ENCODE measurements at regions not wholly inside any gene's neighbourhood (a gene's known extent, or its start where the extent isn't known, plus 50 kb on each side); places are given as distances from the start of the nearest gene placed in this dataset.

- H3K4me1 ChIP-seq (ENCODE audit: control insufficient read depth in 1 of 2, insufficient read depth in 2 of 2, low read length in 2 of 2), result no peaks in the 10 kb centered on the region
- peak overlapping the region; percentile 9 for H3K27ac ChIP-seq (ENCODE audit: low read length)
- H3K36me3 ChIP-seq (ENCODE audit: control insufficient read depth in 1 of 2, insufficient read depth in 2 of 2, low read length in 2 of 2), result no peaks in the 10 kb centered on the region
- no peaks in the 10 kb centered on the region for H3K9me3 ChIP-seq (ENCODE audit: control insufficient read depth in 1 of 2, low read length in 2 of 2)
- no peaks in the 10 kb centered on the region for H3K27me3 ChIP-seq (ENCODE audit: low read depth, low read length)
- H3K4me3 ChIP-seq (ENCODE audit: low read depth in 1 of 2, low read length in 2 of 2), result no peak overlapping the region
These were observed 203.7 kb downstream of the SPTSSA start for GRCh38 chr14:34258318-34258717.

GRCh38 chr14:34257505-34257904, 204.5 kb downstream of the SPTSSA start:
- Histone ChIP-seq H3K9me3 (ENCODE audit: control insufficient read depth in 1 of 2, low read length in 2 of 2) (no peaks in the 10 kb centered on the region), H3K4me1 (ENCODE audit: control insufficient read depth in 1 of 2, insufficient read depth in 2 of 2, low read length in 2 of 2) (no peaks in the 10 kb centered on the region), H3K27me3 (ENCODE audit: low read depth, low read length) (no peaks in the 10 kb centered on the region), H3K36me3 (ENCODE audit: control insufficient read depth in 1 of 2, insufficient read depth in 2 of 2, low read length in 2 of 2) (no peaks in the 10 kb centered on the region), H3K4me3 (ENCODE audit: low read depth in 1 of 2, low read length in 2 of 2) (no peak overlapping the region), H3K27ac (ENCODE audit: low read length) (no peak overlapping the region)

- Histone ChIP-seq H3K4me1 (ENCODE audit: control insufficient read depth in 1 of 2, insufficient read depth in 2 of 2, low read length in 2 of 2) (no peaks in the 10 kb centered on the region), H3K4me3 (ENCODE audit: low read depth in 1 of 2, low read length in 2 of 2) (no peak overlapping the region), H3K27ac (ENCODE audit: low read length) (no peak overlapping the region), H3K9me3 (ENCODE audit: control insufficient read depth in 1 of 2, low read length in 2 of 2) (no peaks in the 10 kb centered on the region), H3K27me3 (ENCODE audit: low read depth, low read length) (no peaks in the 10 kb centered on the region), H3K36me3 (ENCODE audit: control insufficient read depth in 1 of 2, insufficient read depth in 2 of 2, low read length in 2 of 2) (no peaks in the 10 kb centered on the region)
These were observed 205.8 kb downstream of the SPTSSA start for GRCh38 chr14:34256223-34256622.

GRCh38 chr14:34254571-34254970, 207.5 kb downstream of the SPTSSA start:
- H3K4me1 ChIP-seq (ENCODE audit: control insufficient read depth in 1 of 2, insufficient read depth in 2 of 2, low read length in 2 of 2), result no peaks in the 10 kb centered on the region
- no peaks in the 10 kb centered on the region for H3K27me3 ChIP-seq (ENCODE audit: low read depth, low read length)
- H3K9me3 ChIP-seq (ENCODE audit: control insufficient read depth in 1 of 2, low read length in 2 of 2), result no peaks in the 10 kb centered on the region
- no peaks in the 10 kb centered on the region for H3K36me3 ChIP-seq (ENCODE audit: control insufficient read depth in 1 of 2, insufficient read depth in 2 of 2, low read length in 2 of 2)
- H3K27ac ChIP-seq (ENCODE audit: low read length), result no peak overlapping the region
- no peak overlapping the region for H3K4me3 ChIP-seq (ENCODE audit: low read depth in 1 of 2, low read length in 2 of 2)

- Histone ChIP-seq H3K9me3 (ENCODE audit: control insufficient read depth in 1 of 2, low read length in 2 of 2) (no peaks in the 10 kb centered on the region), H3K4me1 (ENCODE audit: control insufficient read depth in 1 of 2, insufficient read depth in 2 of 2, low read length in 2 of 2) (no peaks in the 10 kb centered on the region), H3K4me3 (ENCODE audit: low read depth in 1 of 2, low read length in 2 of 2) (no peak overlapping the region), H3K27ac (ENCODE audit: low read length) (no peak overlapping the region), H3K36me3 (ENCODE audit: control insufficient read depth in 1 of 2, insufficient read depth in 2 of 2, low read length in 2 of 2) (no peaks in the 10 kb centered on the region), H3K27me3 (ENCODE audit: low read depth, low read length) (no peaks in the 10 kb centered on the region)
These were observed 208.0 kb downstream of the SPTSSA start for GRCh38 chr14:34254031-34254430.

- Histone ChIP-seq H3K27ac (ENCODE audit: low read length) (no peak overlapping the region), H3K36me3 (ENCODE audit: control insufficient read depth in 1 of 2, insufficient read depth in 2 of 2, low read length in 2 of 2) (no peaks in the 10 kb centered on the region), H3K4me1 (ENCODE audit: control insufficient read depth in 1 of 2, insufficient read depth in 2 of 2, low read length in 2 of 2) (no peaks in the 10 kb centered on the region), H3K9me3 (ENCODE audit: control insufficient read depth in 1 of 2, low read length in 2 of 2) (no peaks in the 10 kb centered on the region), H3K27me3 (ENCODE audit: low read depth, low read length) (no peaks in the 10 kb centered on the region), H3K4me3 (ENCODE audit: low read depth in 1 of 2, low read length in 2 of 2) (no peak overlapping the region)
These were observed 209.8 kb downstream of the SPTSSA start for GRCh38 chr14:34252227-34252626.

- H3K9me3 ChIP-seq (ENCODE audit: control insufficient read depth in 1 of 2, low read length in 2 of 2), result no peaks in the 10 kb centered on the region
- H3K36me3 ChIP-seq (ENCODE audit: control insufficient read depth in 1 of 2, insufficient read depth in 2 of 2, low read length in 2 of 2), result no peaks in the 10 kb centered on the region
- H3K27me3 ChIP-seq (ENCODE audit: low read depth, low read length), result no peaks in the 10 kb centered on the region
- H3K4me1 ChIP-seq (ENCODE audit: control insufficient read depth in 1 of 2, insufficient read depth in 2 of 2, low read length in 2 of 2), result no peaks in the 10 kb centered on the region
- H3K27ac ChIP-seq (ENCODE audit: low read length), result no peak overlapping the region
- H3K4me3 ChIP-seq (ENCODE audit: low read depth in 1 of 2, low read length in 2 of 2), result no peak overlapping the region
These were observed 210.4 kb downstream of the SPTSSA start for GRCh38 chr14:34251662-34252061.

- H3K9me3 ChIP-seq (ENCODE audit: control insufficient read depth in 1 of 2, low read length in 2 of 2), result no peaks in the 10 kb centered on the region
- H3K27ac ChIP-seq (ENCODE audit: low read length), result no peak overlapping the region
- no peaks in the 10 kb centered on the region for H3K27me3 ChIP-seq (ENCODE audit: low read depth, low read length)
- no peak overlapping the region for H3K4me3 ChIP-seq (ENCODE audit: low read depth in 1 of 2, low read length in 2 of 2)
- H3K36me3 ChIP-seq (ENCODE audit: control insufficient read depth in 1 of 2, insufficient read depth in 2 of 2, low read length in 2 of 2), result no peaks in the 10 kb centered on the region
- H3K4me1 ChIP-seq (ENCODE audit: control insufficient read depth in 1 of 2, insufficient read depth in 2 of 2, low read length in 2 of 2), result no peaks in the 10 kb centered on the region
These were observed 211.1 kb downstream of the SPTSSA start for GRCh38 chr14:34250959-34251358.

GRCh38 chr14:34247605-34248004, 214.4 kb downstream of the SPTSSA start:
- Histone ChIP-seq H3K9me3 (ENCODE audit: control insufficient read depth in 1 of 2, low read length in 2 of 2) (no peaks in the 10 kb centered on the region), H3K27me3 (ENCODE audit: low read depth, low read length) (no peaks in the 10 kb centered on the region), H3K4me3 (ENCODE audit: low read depth in 1 of 2, low read length in 2 of 2) (no peak overlapping the region), H3K36me3 (ENCODE audit: control insufficient read depth in 1 of 2, insufficient read depth in 2 of 2, low read length in 2 of 2) (no peaks in the 10 kb centered on the region), H3K4me1 (ENCODE audit: control insufficient read depth in 1 of 2, insufficient read depth in 2 of 2, low read length in 2 of 2) (no peaks in the 10 kb centered on the region), H3K27ac (ENCODE audit: low read length) (no peak overlapping the region)

- Histone ChIP-seq H3K27ac (ENCODE audit: low read length) (no peak overlapping the region), H3K9me3 (ENCODE audit: control insufficient read depth in 1 of 2, low read length in 2 of 2) (no peaks in the 10 kb centered on the region), H3K4me1 (ENCODE audit: control insufficient read depth in 1 of 2, insufficient read depth in 2 of 2, low read length in 2 of 2) (no peaks in the 10 kb centered on the region), H3K27me3 (ENCODE audit: low read depth, low read length) (no peaks in the 10 kb centered on the region), H3K4me3 (ENCODE audit: low read depth in 1 of 2, low read length in 2 of 2) (no peak overlapping the region), H3K36me3 (ENCODE audit: control insufficient read depth in 1 of 2, insufficient read depth in 2 of 2, low read length in 2 of 2) (no peaks in the 10 kb centered on the region)
These were observed 215.8 kb downstream of the SPTSSA start for GRCh38 chr14:34246206-34246605.

- H3K4me3 ChIP-seq (ENCODE audit: low read depth in 1 of 2, low read length in 2 of 2), result no peak overlapping the region
- no peak overlapping the region for H3K27ac ChIP-seq (ENCODE audit: low read length)
- no peaks in the 10 kb centered on the region for H3K9me3 ChIP-seq (ENCODE audit: control insufficient read depth in 1 of 2, low read length in 2 of 2)
- peaks cover 0 to 4% of the 10 kb centered on the region in 2 donors for H3K4me1 ChIP-seq (ENCODE audit: control insufficient read depth in 1 of 2, insufficient read depth in 2 of 2, low read length in 2 of 2)
- no peaks in the 10 kb centered on the region for H3K36me3 ChIP-seq (ENCODE audit: control insufficient read depth in 1 of 2, insufficient read depth in 2 of 2, low read length in 2 of 2)
- no peaks in the 10 kb centered on the region for H3K27me3 ChIP-seq (ENCODE audit: low read depth, low read length)
These were observed 218.6 kb downstream of the SPTSSA start for GRCh38 chr14:34243401-34243800.

GRCh38 chr14:34243001-34243400, 219.0 kb downstream of the SPTSSA start:
- Histone ChIP-seq H3K4me3 (ENCODE audit: low read depth in 1 of 2, low read length in 2 of 2) (no peak overlapping the region), H3K27me3 (ENCODE audit: low read depth, low read length) (no peaks in the 10 kb centered on the region), H3K27ac (ENCODE audit: low read length) (no peak overlapping the region), H3K36me3 (ENCODE audit: control insufficient read depth in 1 of 2, insufficient read depth in 2 of 2, low read length in 2 of 2) (no peaks in the 10 kb centered on the region), H3K9me3 (ENCODE audit: control insufficient read depth in 1 of 2, low read length in 2 of 2) (no peaks in the 10 kb centered on the region), H3K4me1 (ENCODE audit: control insufficient read depth in 1 of 2, insufficient read depth in 2 of 2, low read length in 2 of 2) (peaks cover 0 to 4% of the 10 kb centered on the region in 2 donors)

All from muscle layer of duodenum (tissue), 2 donors.